GM19035 (cell line): ENCODE measurements at regions not wholly inside any gene's neighbourhood (a gene's known extent, or its start where the extent isn't known, plus 50 kb on each side); places are given as distances from the start of the nearest gene placed in this dataset.
A peak's percentile ranks its signal among the peaks of the same experiment; 100 is the strongest.

Source experiments
- ATAC-seq: cut with Tn5 transposase; IDR thresholded peaks from one replicate; pipeline ENCODE4 v1.9.1; 2021; ENCODE audit not compliant: unreplicated experiment

DNA sequence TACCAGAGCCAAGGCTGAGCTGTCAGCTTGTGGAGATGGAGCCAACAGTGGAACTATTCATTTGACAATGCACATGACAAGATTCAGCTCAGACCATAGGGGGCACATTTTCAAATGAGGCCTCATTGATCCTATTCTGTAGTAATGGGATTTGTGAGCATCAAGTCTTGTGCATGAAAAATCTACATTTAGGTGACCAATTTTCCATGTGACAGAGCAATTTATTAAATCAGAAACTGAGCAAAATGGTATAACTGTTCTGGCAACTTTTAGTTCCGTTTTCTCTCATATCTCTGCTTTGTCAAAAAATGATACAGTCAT, 108.5 kb upstream of the PCDH18 start:
- ATAC-seq, result no peak

DNA sequence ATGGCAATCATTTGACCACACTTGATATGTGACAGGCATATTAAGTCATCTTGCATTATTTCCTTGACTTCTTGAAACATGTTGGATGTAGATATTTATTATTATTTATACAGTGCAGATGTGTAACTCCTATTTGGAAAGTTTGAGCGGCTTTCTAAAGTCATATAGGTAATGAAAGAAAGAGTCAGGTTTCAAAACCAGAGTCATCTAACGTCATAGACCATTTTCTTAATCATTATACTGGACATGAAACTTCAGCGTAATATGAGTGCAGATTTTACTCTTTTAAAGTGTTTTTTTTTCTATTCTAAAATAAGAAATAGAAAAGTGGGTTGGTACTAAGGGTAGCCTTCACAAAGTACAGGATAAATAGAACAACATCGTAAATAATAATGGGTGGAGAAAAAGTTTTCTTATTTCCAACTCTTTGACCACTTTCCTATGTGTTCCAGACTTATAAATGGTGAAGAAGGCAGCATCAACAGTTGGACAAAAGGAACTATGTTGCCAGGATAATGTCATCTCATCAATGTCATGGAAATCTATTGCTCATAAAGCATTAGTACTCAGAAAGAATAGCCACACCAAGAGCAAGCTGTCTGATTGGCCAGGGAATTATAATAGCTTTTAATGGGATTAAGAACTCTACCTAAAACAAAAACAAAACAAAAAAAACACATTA, 108.0 kb upstream of the PCDH18 start:
- ATAC-seq, result peak; percentile 78

DNA sequence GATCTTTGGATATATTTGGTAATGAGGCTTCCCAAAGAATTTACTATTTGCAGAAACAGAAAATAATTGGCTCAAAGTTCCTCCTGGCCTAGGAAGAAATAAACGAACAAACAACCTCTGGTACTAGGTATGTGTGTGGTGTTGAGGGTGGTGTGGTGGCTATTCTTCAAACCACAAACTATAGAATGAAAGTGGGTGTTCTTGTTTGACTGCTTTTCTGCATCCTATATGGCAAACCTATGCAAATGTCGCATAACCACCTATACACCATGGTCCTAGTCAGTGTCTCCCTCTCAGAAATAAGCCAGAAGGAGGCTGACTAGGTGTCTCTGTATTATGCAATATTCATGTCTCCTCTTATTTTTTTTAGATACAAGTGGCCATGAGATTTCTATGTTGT, 106.6 kb upstream of the PCDH18 start:
- ATAC-seq, result no peak

DNA sequence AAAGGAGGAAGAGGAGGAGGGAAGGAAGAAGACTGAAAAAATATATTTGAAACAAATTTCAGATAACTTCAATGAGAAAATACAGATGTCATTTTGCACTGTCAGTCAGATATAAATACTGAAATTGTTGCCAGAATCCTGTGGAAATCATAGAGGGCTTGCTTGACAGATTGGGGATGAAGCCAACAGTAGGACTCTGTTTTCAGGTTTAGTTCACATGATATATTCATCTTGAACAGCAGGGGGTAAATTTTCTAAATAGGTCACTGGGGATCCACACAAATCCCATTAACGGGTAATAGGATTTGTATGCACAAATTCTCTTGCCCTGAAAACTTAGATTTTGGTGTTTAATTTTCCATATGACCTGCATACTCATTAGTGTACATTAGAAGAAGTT, 103.3 kb upstream of the PCDH18 start:
- no peak for ATAC-seq

DNA sequence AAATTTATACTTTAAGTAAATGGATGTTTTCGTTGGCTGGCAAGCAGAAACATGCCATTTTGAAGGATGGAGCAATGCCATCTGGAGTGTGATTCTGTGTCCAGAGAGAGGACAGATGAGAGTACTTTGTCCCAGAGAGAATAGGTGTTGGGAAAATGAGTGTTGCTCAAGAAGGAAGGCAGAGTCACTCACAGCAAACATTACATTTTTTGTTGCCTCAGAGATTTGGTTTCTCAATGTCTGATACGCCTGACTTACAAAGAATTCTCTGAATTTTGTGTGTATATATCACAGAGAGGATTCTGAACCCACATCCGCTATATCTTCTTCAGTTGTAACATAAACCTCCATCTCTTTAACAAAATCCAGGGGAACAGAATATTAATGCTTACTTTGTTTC, 102.8 kb upstream of the PCDH18 start:
- no peak for ATAC-seq

DNA sequence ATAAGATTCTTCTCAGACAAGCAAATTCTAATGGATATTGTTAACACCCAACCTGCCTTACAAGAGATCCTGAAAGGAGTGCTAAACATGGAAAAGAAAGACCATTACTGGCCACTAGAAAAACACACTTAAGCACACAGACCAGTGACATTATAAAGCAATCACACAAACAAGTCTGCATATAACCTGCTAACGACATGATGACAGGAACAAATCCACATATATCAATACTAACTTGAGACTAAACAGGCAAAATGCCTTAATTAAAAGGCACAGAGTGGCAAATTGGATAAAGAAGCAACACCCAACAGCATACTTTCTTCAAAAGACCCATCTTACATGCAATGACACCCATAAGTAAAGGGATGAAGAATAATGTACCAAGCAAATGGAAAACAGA, 100.5 kb upstream of the PCDH18 start:
- ATAC-seq, result no peak

DNA sequence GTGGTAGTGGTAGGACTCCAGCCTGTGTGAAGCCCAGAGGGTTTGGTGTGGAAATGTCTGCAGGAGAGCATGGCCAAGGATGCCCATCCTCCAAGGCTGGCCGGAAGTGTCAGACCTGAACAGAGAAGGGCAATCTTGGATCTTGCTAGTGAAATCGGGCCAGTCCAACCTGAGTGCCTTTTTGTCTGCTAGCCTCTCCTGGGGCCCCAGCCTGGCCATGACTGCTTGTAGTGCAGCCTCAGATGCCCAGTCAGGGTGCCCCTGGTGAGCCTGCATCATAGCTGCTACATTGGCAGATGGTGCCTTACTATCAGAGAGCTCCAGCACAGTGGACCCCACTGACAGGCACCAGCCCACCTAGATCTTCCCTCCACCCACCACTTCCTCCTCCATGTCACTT, 99.3 kb upstream of the PCDH18 start:
- no peak for ATAC-seq

DNA sequence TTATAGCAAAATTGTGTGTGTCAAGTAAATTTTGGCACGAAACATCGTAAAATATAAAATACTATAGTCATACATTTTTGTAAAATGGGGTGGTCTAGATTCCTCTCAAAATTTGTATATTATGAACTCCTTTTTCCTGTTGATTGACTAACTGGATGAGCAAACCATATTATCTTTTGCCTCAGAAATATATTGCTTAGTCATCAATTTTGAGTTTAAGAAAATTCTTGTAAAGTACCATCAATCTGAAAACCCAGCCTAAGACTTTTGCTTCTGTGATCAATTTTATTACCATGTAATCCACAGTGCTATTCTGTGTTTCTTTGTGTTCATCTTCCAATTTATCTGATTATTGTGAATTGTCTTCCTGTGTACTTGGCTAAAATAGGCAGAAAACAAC, 98.0 kb upstream of the PCDH18 start:
- no peak for ATAC-seq

DNA sequence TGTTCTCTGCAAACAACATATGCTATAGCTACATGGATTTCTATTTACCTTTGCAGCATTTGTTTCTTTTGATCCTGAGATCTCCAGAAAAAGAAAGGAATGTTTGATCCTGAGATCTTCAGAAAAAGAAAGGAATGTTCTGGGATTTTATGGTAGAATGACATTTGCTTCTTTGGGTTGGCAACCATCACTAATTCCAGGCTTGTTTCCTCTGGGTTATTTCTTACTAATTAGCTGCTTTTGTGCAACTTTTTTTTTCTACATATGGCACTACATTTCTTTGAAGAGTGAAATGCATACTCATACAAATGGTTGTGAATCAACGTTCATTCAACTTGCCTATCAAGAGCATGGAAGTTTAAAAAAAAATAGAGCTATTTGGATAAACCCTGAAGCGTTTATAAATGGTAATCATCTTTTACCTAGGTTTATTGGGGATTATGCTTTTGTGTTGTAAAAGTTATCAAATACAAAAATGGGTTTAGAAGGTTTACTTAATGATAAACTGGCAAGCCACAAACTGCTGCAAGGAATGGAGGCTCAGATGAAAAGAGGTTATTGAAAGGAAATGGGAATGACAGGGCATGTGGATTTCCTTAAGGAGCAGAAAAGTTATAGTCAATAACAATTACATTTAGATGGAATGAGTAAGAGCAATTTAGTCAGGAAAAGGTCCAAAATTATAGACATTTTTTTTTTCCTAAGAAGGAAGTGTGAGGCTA, 95.6 kb upstream of the PCDH18 start:
- ATAC-seq, result no peak

DNA sequence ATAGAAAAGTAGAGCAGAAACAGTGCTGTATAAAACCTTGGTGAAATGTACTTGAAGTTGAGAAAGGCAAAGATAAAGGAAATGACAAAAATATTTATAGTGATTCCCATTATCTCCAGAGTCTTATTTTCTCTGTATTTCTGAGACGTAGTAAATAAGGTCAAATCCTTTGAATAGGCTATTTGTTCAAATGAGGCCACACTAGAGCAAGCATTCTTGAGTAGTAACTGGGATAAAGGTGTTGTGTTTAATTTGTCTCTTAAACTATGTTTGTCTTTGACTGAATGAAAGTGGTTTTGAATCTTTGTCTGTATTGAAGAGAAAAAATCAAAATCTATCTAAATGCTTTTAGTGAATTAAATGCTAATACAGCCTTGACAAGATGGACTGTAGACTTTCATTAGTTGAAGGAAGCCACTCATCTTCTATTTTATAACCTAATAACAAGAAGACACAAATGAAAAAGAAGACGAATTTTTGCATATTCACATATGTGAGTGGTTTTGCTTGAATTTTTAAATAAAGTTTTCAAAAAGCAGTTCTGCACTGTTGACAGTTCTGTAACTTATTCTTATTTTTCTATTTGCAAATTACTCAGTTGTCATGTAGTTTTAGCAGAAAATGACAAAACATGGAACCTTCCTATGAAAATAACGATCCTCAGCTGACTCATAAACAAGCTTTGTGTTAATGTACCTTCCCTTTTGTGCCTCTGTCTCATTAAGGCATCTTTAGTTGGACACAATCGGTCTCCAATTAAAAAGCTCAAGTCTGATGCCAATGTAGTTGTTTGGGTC, 94.8 kb upstream of the PCDH18 start:
- no peak for ATAC-seq

DNA sequence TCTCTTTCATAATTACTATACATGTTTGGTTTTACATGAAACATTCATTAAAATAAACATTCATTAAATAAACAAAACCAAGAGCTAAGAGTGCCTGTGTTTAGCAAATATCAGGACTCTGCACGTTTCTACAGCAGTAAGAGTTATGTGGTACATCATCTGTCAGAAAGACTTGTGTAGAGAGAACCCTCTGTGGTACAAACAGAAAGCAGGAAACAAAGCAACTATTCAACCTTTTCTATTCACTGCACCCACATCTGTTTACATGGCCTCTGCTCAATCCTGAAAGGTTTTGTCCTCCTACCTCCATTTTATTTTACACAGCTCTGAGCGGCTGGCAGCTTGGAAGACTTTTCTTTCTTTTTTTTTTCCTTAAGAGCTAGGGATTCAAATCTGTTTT, 90.7 kb upstream of the PCDH18 start:
- no peak for ATAC-seq

DNA sequence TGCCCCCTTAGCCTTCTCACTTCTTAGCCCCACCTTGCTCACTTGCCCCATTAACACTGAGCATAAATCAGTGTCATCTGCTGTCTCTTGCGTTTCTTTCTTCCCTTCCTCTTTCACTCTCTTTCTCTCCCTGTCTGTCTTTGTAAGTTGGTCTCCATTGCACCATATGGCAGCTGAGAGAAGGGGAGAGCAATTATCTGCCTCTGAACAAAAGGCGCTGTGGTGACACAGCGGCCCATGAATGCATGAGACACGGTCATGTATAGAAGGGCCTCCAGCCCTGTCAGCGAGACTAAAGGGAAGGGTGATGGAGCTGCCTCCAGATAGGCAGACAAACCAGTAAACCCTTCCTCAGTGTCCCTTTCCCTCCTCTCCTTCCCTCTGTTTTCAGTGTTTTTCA, 88.8 kb upstream of the PCDH18 start:
- ATAC-seq, result no peak

DNA sequence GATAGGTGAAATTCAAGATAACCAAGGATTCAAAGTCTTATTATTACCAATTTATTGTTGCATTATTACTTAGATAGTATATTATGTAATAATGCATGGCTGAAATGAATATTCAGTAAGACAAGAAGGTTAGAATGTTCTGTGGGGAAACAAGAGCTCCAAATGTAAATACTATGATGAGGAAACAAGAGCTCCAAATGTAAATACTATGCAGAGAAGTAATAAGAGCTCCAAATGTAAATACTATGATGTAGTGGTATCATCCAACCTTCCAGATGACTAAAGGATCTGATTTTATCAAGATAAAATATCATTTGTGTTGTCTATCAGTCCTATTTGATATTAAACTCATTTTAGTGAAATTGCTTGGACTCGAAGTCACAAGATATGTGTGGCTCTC, 82.2 kb upstream of the PCDH18 start:
- ATAC-seq, result no peak

DNA sequence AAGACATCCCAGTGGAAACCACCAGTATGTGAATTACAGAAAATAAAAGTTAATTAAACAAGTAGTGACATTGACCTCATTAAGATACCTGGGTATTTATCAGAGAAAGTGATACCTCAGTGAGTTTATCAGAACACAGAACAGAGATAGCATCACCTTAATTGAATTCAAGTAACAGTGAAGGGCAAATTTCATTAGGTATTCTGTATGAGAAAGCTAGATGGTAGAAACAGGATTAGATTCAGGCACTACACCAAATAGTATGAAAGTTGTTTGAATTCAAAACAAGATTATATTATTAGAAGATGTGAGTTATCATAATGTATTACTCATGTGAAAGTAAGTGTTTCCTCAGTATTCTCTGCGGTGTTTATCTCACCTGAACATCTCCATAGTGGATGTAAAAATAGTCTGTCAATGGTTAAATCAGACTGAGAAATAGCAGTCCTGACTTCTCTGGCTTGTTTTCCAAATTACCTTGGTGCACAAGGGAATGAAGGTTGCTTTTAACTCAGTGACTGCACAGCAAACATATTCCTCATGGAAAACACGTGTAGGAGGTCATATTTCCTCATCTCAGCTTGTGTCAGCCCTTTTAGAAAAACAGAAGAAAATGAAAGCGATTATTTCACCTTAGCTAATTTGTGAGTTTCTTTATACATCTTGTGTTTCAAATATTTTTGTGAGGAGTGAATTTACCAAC, 79.9 kb upstream of the PCDH18 start:
- ATAC-seq, result no peak

DNA sequence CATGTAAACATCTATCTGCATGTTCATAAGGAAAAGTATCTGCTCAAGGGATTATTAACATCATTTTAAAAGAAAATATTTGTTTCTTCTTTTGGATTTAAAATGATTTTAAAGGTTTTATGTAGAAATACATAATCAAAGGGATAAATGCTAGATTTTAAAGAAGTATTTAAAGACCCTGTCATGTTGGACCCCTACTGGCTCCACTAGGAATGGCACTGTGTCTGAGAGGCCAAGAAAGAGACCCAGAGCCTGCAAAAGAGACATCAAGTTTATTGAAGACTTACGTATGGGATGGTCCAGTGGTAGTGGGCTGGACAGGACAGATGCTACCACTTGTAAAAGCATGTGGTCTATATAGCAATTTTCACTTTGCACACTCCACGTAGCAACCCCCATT, 78.7 kb upstream of the PCDH18 start:
- ATAC-seq, result no peak

DNA sequence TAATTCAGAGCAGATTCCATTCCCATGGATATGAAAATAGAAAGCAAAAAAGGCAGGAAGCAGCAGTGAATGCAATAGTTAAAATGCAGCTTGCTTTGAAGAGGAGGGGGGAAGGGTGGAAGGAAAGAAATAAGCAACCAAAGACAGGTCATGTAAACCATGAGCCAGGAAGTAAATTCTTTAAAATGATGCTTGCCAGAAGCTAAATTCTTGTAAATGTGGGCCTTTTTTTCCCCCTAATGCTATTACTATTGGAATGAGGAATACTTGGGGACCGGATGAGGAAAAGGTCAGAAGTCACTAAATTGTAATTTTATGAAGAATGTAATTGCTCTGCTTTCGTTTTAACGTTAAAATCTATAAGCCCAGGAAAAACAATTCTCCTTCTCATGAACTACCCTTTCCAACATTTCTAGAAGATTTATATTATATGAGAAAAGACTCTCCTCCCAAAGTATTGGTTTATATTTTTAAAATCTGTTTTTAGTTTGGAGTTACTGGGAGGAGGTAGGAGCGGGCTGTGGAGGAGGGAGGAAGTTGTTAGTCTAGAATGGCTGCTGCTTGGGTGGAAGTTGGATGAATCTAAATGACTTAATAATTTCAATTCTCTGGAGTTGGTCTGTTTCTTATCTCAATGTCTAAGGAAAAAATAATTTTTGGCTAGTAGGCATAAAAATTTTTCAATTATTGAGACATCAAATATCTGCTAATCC, 77.6 kb upstream of the PCDH18 start:
- ATAC-seq, result no peak

DNA sequence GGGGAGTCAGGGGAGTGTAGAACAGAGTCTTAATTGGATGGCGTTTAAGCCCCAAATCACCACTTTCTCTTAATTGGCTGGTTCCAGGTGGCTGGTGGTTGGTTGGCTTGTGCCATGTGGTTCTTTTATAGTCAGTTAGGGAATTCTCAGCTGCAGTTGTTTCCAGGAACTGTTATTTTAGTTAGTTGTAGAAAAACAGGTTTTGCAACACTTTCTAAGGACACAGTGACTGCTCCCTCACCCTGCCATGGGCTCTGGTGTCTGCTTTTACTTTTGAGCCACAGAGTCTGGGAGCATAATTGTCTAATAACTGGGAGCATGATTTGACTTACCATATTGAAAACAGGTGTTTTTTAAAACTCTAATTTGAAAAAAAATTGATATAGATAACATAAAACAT, 75.8 kb upstream of the PCDH18 start:
- ATAC-seq, result no peak

DNA sequence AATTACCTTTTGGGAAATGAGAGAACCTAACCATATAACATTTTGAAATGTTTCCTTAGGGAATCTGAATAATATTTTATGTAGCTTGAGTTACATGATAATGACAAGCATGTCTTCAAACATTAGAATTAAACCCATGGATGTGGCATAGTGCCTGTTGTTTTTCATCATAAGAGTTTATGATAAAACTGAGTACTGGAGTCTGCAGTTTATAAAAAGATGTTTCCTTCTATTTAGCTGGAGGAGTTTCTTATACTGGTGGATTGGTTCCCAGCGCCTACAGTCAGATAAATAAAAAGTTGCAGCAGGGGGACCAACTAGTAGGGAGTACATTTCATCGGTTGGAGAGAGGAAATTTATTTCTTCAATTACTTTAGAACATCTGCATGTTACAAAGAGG, 70.1 kb upstream of the PCDH18 start:
- ATAC-seq, result no peak

DNA sequence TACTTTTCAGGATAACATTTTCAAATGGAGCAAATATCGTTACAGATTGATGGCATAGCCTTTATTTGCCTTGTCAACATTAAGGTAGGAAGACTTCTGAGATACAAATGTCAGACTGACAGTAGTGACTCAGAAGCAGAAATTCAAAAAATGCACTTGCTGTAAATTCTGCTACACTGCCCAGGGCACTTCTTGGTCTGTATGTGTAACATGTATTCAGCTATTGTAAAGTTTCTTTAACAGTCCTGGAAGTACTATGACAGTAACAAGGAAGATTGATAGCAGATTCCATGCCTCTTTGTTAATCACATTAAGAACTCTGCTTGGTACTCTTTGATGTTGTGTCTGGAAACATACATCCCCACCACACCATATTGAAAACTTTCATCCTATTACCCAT, 69.6 kb upstream of the PCDH18 start:
- no peak for ATAC-seq

DNA sequence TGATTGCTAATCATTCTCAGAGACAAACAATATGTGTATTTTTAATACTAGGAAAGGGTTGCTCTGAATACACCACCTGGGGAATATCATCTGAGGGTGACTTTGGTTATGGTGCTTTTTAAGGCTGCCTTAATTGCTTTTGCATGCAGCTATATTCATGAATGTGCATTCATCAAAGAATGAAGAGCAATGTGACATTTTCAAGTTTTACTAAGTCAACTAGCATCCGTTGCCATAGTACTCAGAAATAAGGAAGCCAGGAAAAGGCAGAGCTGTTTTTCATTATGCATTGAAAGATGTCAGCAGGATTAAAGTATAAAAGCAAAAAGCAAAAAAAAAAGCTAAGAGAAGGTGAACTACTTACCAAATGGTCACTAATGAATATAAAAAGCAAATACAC, 67.4 kb upstream of the PCDH18 start:
- ATAC-seq, result no peak

DNA sequence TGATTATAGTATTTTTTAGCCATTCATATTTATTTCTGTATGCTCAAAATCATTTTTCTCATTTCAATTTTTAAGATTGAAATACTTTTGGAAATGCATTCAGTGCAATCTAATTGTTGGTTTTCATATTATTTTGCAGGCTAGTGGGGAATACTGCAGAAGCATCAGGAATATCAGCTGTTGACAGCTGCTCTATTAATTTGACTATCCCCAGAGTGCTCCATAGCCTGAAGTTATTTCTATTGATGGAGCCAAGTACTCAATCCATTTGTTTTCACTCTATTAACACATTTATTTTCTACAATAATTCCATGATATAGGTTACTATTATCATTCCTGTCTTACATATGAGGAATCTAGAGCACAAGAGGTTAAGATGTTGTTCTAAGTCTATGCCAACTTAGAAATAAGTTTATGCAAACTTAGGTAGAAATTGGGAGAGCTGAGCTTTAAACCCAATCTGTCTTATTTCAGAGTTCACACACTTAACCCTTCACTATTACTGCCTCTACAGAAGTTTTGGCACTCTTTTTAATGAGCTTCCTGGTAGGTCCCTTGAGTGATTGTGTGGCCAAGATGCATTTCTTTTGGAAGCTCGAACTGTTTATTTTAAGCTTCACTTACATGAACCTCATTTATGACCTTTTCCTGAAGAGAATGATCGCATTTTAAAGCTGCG, 65.6 kb upstream of the PCDH18 start:
- no peak for ATAC-seq
